Type B pancreatic cell (in vitro differentiated cells): ENCODE measurements at regions not wholly inside any gene's neighbourhood (a gene's known extent, or its start where the extent isn't known, plus 50 kb on each side); places are given as distances from the start of the nearest gene placed in this dataset.

Experiments used
- DNase-seq: peaks from one replicate; pipeline ENCODE4 v3.0.0; 2021; ENCODE audit warnings: mixed read lengths; ENCODE audit not compliant: unreplicated experiment; ENCODE audit errors: extremely low spot score
- H3K27ac Mint-ChIP-seq: 2 replicates; pipeline ENCODE4 v1.8.0; 2021; ENCODE audit warnings: mild to moderate bottlenecking, mixed read lengths
- H3K27me3 Mint-ChIP-seq: 2 replicates; pipeline ENCODE4 v1.8.0; 2021; ENCODE audit warnings: mixed read lengths
- H3K36me3 Mint-ChIP-seq: 2 replicates; pipeline ENCODE4 v1.8.0; 2021; ENCODE audit warnings: mixed read lengths
- H3K4me1 Mint-ChIP-seq: one replicate; pipeline ENCODE4 v1.8.0; 2021; ENCODE audit warnings: mixed read lengths; ENCODE audit not compliant: unreplicated experiment
- H3K4me3 Mint-ChIP-seq: 2 replicates; pipeline ENCODE4 v1.8.0; 2021; ENCODE audit warnings: mild to moderate bottlenecking, mixed read lengths
- H3K9me3 Mint-ChIP-seq: 2 replicates; pipeline ENCODE4 v1.8.0; 2021; ENCODE audit warnings: mixed read lengths
- CTCF ChIP-seq: fragments of 200-600 bp; sonication (generic); conservative IDR thresholded peaks from 2 replicates; pipeline ENCODE4 v1.5.0; 2021; ENCODE audit warnings: antibody characterized with exemption, mild to moderate bottlenecking

- Mint-ChIP-seq H3K36me3 (no peaks in the 10 kb centered on the region), H3K27ac (no peak overlapping the region), H3K27me3 (no peaks in the 10 kb centered on the region), H3K9me3 (peaks cover 13% of the 10 kb centered on the region), H3K4me3 (no peak overlapping the region), H3K4me1 (no peaks in the 10 kb centered on the region)
- DNase-seq, result no peak
- TF ChIP-seq CTCF, result no peak
Observed at GRCh38 chr16:65688301-65688700, 566.4 kb upstream of the CDH11 start.

- no peaks in the 10 kb centered on the region for H3K27me3 Mint-ChIP-seq
- DNase-seq, result no peak
- TF ChIP-seq CTCF, result peak; percentile 66
- no peak overlapping the region for H3K4me3 Mint-ChIP-seq
- H3K4me1 Mint-ChIP-seq, result peaks cover 18% of the 10 kb centered on the region
- H3K36me3 Mint-ChIP-seq, result no peaks in the 10 kb centered on the region
- no peak overlapping the region for H3K27ac Mint-ChIP-seq
- peaks cover 17% of the 10 kb centered on the region for H3K9me3 Mint-ChIP-seq
Observed at GRCh38 chr16:65684230-65684629, 562.4 kb upstream of the CDH11 start.

- H3K9me3 Mint-ChIP-seq, result peaks cover 23% of the 10 kb centered on the region
- TF ChIP-seq CTCF, result no peak
- peaks cover 3% of the 10 kb centered on the region for H3K27me3 Mint-ChIP-seq
- no peak overlapping the region for H3K27ac Mint-ChIP-seq
- no peak overlapping the region for H3K4me3 Mint-ChIP-seq
- DNase-seq, result no peak
- peaks cover 18% of the 10 kb centered on the region for H3K4me1 Mint-ChIP-seq
- H3K36me3 Mint-ChIP-seq, result no peaks in the 10 kb centered on the region
Observed at GRCh38 chr16:65681406-65681805, 559.5 kb upstream of the CDH11 start.

- TF ChIP-seq CTCF, result no peak
- H3K4me3 Mint-ChIP-seq, result no peak overlapping the region
- H3K4me1 Mint-ChIP-seq, result peaks cover 18% of the 10 kb centered on the region
- no peak for DNase-seq
- peaks cover 3% of the 10 kb centered on the region for H3K27me3 Mint-ChIP-seq
- H3K9me3 Mint-ChIP-seq, result peaks cover 13% of the 10 kb centered on the region
- H3K27ac Mint-ChIP-seq, result no peak overlapping the region
- no peaks in the 10 kb centered on the region for H3K36me3 Mint-ChIP-seq
Observed at GRCh38 chr16:65679785-65680184, 557.9 kb upstream of the CDH11 start.

GRCh38 chr16:65675161-65675560, 553.3 kb upstream of the CDH11 start:
- Mint-ChIP-seq H3K9me3 (peaks cover 17% of the 10 kb centered on the region), H3K4me1 (peaks cover 23% of the 10 kb centered on the region), H3K27me3 (peaks cover 3% of the 10 kb centered on the region), H3K4me3 (no peak overlapping the region), H3K36me3 (peaks cover 5% of the 10 kb centered on the region), H3K27ac (no peak overlapping the region)
- no peak for TF ChIP-seq CTCF
- DNase-seq, result no peak

- DNase-seq, result no peak
Observed at GRCh38 chr16:65672960-65673359, 551.1 kb upstream of the CDH11 start.

More at GRCh38 chr16:65672960-65673359, 551.1 kb upstream of the CDH11 start:
- H3K36me3 Mint-ChIP-seq, result peaks cover 5% of the 10 kb centered on the region
- no peak overlapping the region for H3K4me3 Mint-ChIP-seq
- no peak for TF ChIP-seq CTCF
- H3K27me3 Mint-ChIP-seq, result peaks cover under 1% of the 10 kb centered on the region
- no peak overlapping the region for H3K27ac Mint-ChIP-seq
- H3K4me1 Mint-ChIP-seq, result peaks cover 20% of the 10 kb centered on the region
- H3K9me3 Mint-ChIP-seq, result peaks cover 12% of the 10 kb centered on the region
